ENCODE measurements at regions not wholly inside any gene's neighbourhood (a gene's known extent, or its start where the extent isn't known, plus 50 kb on each side); places are given as distances from the start of the nearest gene placed in this dataset.

DNA sequence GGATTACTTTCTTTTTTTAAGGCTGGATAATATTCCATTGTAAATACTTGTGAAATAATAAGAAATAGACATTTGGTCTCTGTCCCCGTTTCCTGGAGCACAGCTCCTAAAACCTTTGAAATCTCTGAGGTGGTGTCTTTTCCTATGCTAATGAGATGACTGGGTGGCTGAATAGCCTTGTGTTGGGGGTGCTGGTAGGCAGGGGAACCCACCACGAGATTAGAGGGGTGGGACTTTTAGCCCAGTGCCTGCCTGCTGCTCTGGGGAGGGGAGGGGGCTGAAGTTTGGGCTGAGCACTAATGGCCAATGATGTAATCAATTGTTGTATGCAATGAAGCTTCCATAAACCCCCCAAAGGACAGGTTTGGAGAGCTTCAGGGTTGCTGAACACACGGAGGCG is 175.7 kb downstream of the FGF9 start:
- H3K4me3 ChIP-seq = no peak overlapping the region
- no peak for FAIRE-seq
- no peaks in the 10 kb centered on the region for H3K9me3 ChIP-seq (replicated peaks; ENCODE audit: control insufficient read depth, insufficient read depth, low read depth, low read length)
- peaks cover 0 to 2% of the 10 kb centered on the region in 2 experiments; a peak in 1 of 5 replicates for H3K27me3 ChIP-seq (ENCODE audit: control insufficient read depth in 2 of 2, insufficient read depth in 2 of 2, low read length in 2 of 2)
- H3K4me1 ChIP-seq (replicated peaks in 1 of 2; ENCODE audit: control insufficient read depth in 2 of 2, insufficient read depth in 2 of 2, low read length in 2 of 2) = no peaks in the 10 kb centered on the region
- ATAC-seq = no peak
- H3K36me3 ChIP-seq (ENCODE audit: control insufficient read depth, insufficient read depth, low read length) = no peaks in the 10 kb centered on the region
- H3K4me2 ChIP-seq (ENCODE audit: insufficient read depth, low read length) = no peak overlapping the region
- POLR2A ChIA-PET = no interaction called here
- no peaks in the 10 kb centered on the region for H4K20me1 ChIP-seq (replicated peaks; ENCODE audit: control insufficient read depth, insufficient read depth, low read length)
- TF ChIP-seq LEF1 (IDR thresholded peaks at IDR 0.05) (no peak), HDAC6 (IDR thresholded peaks at IDR 0.05; ENCODE audit: low read depth, low read length) (no peak), MAZ (CRISPR knock-in tag; conservative IDR thresholded peaks at IDR 0.05 in 1 of 2, IDR thresholded peaks at IDR 0.05 in 1 of 2) (no peak), SRSF1 (IDR thresholded peaks at IDR 0.05; ENCODE audit: low read depth, low read length) (no peak), DDX20 (tag; IDR thresholded peaks at IDR 0.05; ENCODE audit: low read depth) (no peak), NCOA6 (IDR thresholded peaks at IDR 0.05) (no peak), ZNF140 (CRISPR knock-in tag; IDR thresholded peaks at IDR 0.05) (no peak)
- TF ChIP-seq, protein P1, sequence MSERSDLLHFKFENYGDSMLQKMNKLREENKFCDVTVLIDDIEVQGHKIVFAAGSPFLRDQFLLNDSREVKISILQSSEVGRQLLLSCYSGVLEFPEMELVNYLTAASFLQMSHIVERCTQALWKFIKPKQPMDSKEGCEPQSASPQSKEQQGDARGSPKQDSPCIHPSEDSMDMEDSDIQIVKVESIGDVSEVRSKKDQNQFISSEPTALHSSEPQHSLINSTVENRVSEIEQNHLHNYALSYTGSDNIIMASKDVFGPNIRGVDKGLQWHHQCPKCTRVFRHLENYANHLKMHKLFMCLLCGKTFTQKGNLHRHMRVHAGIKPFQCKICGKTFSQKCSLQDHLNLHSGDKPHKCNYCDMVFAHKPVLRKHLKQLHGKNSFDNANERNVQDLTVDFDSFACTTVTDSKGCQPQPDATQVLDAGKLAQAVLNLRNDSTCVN (CRISPR knock-in tag; IDR thresholded peaks at IDR 0.05) = no peak
- WGBS (ENCODE audit: insufficient coverage, low coverage, missing lambda C conversion rate) = 0% methylated on average over 2 of the region's 4 CpGs
- H3K27ac ChIP-seq (ENCODE audit: extremely low read depth, low read depth, low read length) = no peak overlapping the region
- in situ Hi-C loops (cut with MboI) = no loop called here
- no peaks in the 10 kb centered on the region for H3K79me2 ChIP-seq (ENCODE audit: control insufficient read depth, insufficient read depth, low read length)
- DNase-seq (ENCODE audit: extremely low read depth in 1 of 4, low spot score in 3 of 4) = no peak
- no peak overlapping the region for H2AFZ ChIP-seq (ENCODE audit: low read depth, low read length)
- intact Hi-C loops (cut with micrococcal nuclease) = no loop called here
- BruUV-seq (replicated peaks) = no TSS peak
- H3K9me1 ChIP-seq (ENCODE audit: control insufficient read depth, insufficient read depth, low read length) = no peaks in the 10 kb centered on the region
- H3K9ac ChIP-seq (ENCODE audit: insufficient read depth in 1 of 2, low read depth in 2 of 2, low read length in 2 of 2) = no peak overlapping the region
- CTCF ChIA-PET (ENCODE audit: low intra/inter-chr PET ratio) = no interaction called here
